ENCODE measurements at regions not wholly inside any gene's neighbourhood (a gene's known extent, or its start where the extent isn't known, plus 50 kb on each side); places are given as distances from the start of the nearest gene placed in this dataset.

- H3K9ac ChIP-seq (ENCODE audit: insufficient read depth, low read length): peak overlapping the region; percentile 5
- peaks cover 4% of the 10 kb centered on the region for H3K4me1 ChIP-seq (ENCODE audit: control insufficient read depth, extremely low read depth, insufficient read depth, low read length)
- H2AFZ ChIP-seq (ENCODE audit: low read length): peak overlapping the region; percentile 7
- no peaks in the 10 kb centered on the region for H3K79me2 ChIP-seq (ENCODE audit: control insufficient read depth, insufficient read depth, low read length)
- no peaks in the 10 kb centered on the region for H3K9me3 ChIP-seq (ENCODE audit: control insufficient read depth, insufficient read depth, low read depth, low read length)
- peak overlapping the region in 1 of 4 experiments; percentile 15 for H3K4me3 ChIP-seq (replicated peaks in 1 of 4; ENCODE audit: control extremely low read depth in 1 of 4, insufficient read depth in 1 of 4, low read depth in 3 of 4, low read length in 4 of 4)
- peak; percentile 93 to 98 for DNase-seq (ENCODE audit: low read depth in 2 of 2)
- TF ChIP-seq CTCF (conservative IDR thresholded peaks at IDR 0.05 in 1 of 2, IDR thresholded peaks at IDR 0.05 in 1 of 2; ENCODE audit: low read depth in 1 of 2, low read length in 2 of 2) (no peak), EZH2 (IDR thresholded peaks at IDR 0.05; ENCODE audit: low read length, missing control alignments) (no peak)
- H3K27me3 ChIP-seq (ENCODE audit: control insufficient read depth, insufficient read depth, low read length): no peaks in the 10 kb centered on the region
- no peaks in the 10 kb centered on the region for H4K20me1 ChIP-seq (ENCODE audit: control insufficient read depth, extremely low read depth, insufficient read depth, low read length)
- no peaks in the 10 kb centered on the region for H3K36me3 ChIP-seq (ENCODE audit: control insufficient read depth, insufficient read depth, low read length)
- peak overlapping the region; percentile 30 for H3K27ac ChIP-seq (ENCODE audit: insufficient read depth, low read length)
- peak overlapping the region; percentile 62 for H3K4me2 ChIP-seq (ENCODE audit: extremely low read depth, insufficient read depth, low read length)
Measured at GRCh38 chr2:189276277-189276676, 96.7 kb upstream of the COL5A2 start.

- Histone ChIP-seq H3K27me3 (ENCODE audit: control insufficient read depth, insufficient read depth, low read length) (no peaks in the 10 kb centered on the region), H2AFZ (ENCODE audit: low read length) (no peak overlapping the region), H3K36me3 (ENCODE audit: control insufficient read depth, insufficient read depth, low read length) (no peaks in the 10 kb centered on the region), H3K9me3 (ENCODE audit: control insufficient read depth, insufficient read depth, low read depth, low read length) (no peaks in the 10 kb centered on the region), H3K9ac (ENCODE audit: insufficient read depth, low read length) (no peak overlapping the region), H3K4me3 (replicated peaks in 1 of 4; ENCODE audit: control extremely low read depth in 1 of 4, insufficient read depth in 1 of 4, low read depth in 3 of 4, low read length in 4 of 4) (no peak overlapping the region), H3K79me2 (ENCODE audit: control insufficient read depth, insufficient read depth, low read length) (no peaks in the 10 kb centered on the region), H3K27ac (ENCODE audit: insufficient read depth, low read length) (no peak overlapping the region), H3K4me2 (ENCODE audit: extremely low read depth, insufficient read depth, low read length) (no peak overlapping the region), H3K4me1 (ENCODE audit: control insufficient read depth, extremely low read depth, insufficient read depth, low read length) (peaks cover 14% of the 10 kb centered on the region), H4K20me1 (ENCODE audit: control insufficient read depth, extremely low read depth, insufficient read depth, low read length) (no peaks in the 10 kb centered on the region)
- no peak for TF ChIP-seq CTCF (conservative IDR thresholded peaks at IDR 0.05 in 1 of 2, IDR thresholded peaks at IDR 0.05 in 1 of 2; ENCODE audit: low read depth in 1 of 2, low read length in 2 of 2)
- no peak for TF ChIP-seq EZH2 (IDR thresholded peaks at IDR 0.05; ENCODE audit: low read length, missing control alignments)
- DNase-seq (ENCODE audit: low read depth in 2 of 2): peak; percentile 48 to 76
Measured at GRCh38 chr2:189281201-189281600, 101.6 kb upstream of the COL5A2 start.

GRCh38 chr2:189285349-189285748 lies 105.8 kb upstream of the COL5A2 start:
- no peak overlapping the region for H3K4me3 ChIP-seq (replicated peaks in 1 of 4; ENCODE audit: control extremely low read depth in 1 of 4, insufficient read depth in 1 of 4, low read depth in 3 of 4, low read length in 4 of 4)

More at GRCh38 chr2:189285349-189285748, 105.8 kb upstream of the COL5A2 start:
- Histone ChIP-seq H3K9ac (ENCODE audit: insufficient read depth, low read length) (no peak overlapping the region), H3K36me3 (ENCODE audit: control insufficient read depth, insufficient read depth, low read length) (no peaks in the 10 kb centered on the region), H2AFZ (ENCODE audit: low read length) (no peak overlapping the region), H3K9me3 (ENCODE audit: control insufficient read depth, insufficient read depth, low read depth, low read length) (no peaks in the 10 kb centered on the region), H3K27me3 (ENCODE audit: control insufficient read depth, insufficient read depth, low read length) (no peaks in the 10 kb centered on the region), H3K4me1 (ENCODE audit: control insufficient read depth, extremely low read depth, insufficient read depth, low read length) (peaks cover 18% of the 10 kb centered on the region), H3K79me2 (ENCODE audit: control insufficient read depth, insufficient read depth, low read length) (no peaks in the 10 kb centered on the region), H3K27ac (ENCODE audit: insufficient read depth, low read length) (peak overlapping the region; percentile 64), H4K20me1 (ENCODE audit: control insufficient read depth, extremely low read depth, insufficient read depth, low read length) (no peaks in the 10 kb centered on the region), H3K4me2 (ENCODE audit: extremely low read depth, insufficient read depth, low read length) (peak overlapping the region; percentile 54)
- TF ChIP-seq EZH2 (IDR thresholded peaks at IDR 0.05; ENCODE audit: low read length, missing control alignments) (no peak), CTCF (conservative IDR thresholded peaks at IDR 0.05 in 1 of 2, IDR thresholded peaks at IDR 0.05 in 1 of 2; ENCODE audit: low read depth in 1 of 2, low read length in 2 of 2) (no peak)
- DNase-seq (ENCODE audit: low read depth in 2 of 2): peak in 1 of 2 donors; percentile 49

Data from fibroblast of lung (primary cell).